Hypothalamus (tissue), 51 donors: ENCODE measurements at regions not wholly inside any gene's neighbourhood (a gene's known extent, or its start where the extent isn't known, plus 50 kb on each side); places are given as distances from the start of the nearest gene placed in this dataset.

Experiments used
- DNase-seq, 51 donors: peaks; one replicate each; lab custom pipeline; 2025; lab: John Stamatoyannopoulos, UW

DNA sequence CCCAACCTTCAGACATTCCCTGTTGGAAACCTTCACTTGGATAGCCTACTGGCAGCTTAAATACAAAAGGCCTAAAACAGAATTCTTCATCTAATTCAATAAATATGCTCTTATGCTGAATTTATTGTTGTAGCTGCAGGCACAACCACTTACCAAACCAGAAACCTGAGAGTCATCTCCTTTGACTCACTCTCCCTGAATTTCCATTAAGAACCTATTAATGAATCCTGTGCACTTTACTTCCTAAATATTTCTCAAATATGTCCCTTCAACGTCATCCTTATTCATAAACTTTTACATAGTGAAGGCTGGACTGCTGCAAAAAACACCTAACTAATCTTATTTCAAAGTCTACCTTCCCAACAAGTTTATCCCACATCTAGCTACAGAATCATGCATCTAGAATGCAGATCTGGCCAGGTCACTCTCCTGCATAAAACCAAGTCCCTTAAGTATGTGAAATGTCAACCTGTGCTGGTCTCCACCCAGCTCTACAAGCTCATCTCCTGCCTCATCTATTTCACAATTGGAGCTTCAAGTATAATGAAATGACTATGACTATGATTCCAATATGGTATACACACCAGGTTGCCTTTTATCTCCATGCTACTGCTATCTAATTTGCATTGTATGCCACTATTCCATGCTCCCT is 354.2 kb downstream of the ZEB2 start:
- DNase-seq: no peak

DNA sequence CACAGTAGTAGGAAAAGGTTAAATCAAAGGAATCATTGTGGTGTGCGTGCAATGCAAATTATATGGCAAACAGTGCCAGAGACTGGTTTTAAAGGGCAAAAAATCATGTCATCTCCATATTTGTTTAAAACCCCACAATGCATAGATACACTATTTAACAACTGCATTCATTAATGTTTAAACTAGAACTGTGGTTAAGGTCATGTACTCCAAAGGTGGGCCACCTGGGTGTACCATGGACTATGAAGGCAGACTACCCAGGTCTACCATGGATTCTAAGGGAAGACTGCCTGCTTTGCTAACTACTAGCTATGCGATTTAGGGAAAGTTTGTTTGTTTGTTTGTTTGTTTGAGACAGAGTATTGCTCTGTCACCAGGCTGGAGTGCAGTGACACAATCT is 356.3 kb downstream of the ZEB2 start:
- DNase-seq: no peak

DNA sequence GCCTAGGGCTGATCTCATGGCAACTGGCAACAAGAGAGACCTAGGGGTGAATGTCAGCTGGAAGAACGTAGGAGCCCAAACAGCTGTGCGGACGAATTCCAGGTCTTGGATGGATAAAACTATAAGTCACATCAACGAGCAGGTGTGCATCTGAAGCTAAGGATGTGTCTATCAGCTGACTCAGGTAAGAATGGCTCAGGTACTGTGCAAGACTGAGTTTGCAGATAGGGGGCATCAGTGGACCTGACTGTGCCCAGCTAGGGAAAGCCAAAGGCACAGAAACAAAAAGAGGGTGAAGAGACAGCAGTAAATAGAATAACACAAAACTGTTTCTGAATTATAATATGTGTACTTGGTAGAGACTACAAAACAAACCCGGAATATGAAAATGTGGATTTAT is 357.3 kb downstream of the ZEB2 start:
- no peak for DNase-seq

DNA sequence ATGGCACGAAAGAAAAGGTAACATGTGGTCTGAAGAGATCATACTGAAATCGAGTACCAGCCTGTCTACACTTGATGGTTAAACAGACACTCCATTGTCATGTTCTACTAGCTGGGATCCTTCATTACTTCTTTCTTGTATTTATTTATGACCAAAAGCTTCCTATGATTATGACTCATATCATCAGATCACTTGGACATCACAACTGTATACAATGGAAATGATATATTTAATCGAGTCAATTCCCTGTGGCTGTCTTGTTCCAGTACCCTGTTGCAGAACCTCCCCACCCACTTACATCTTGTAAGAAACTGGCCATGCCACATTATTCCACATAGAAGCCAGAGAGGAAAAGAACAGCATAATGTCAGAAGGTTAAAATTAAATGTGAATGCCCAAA is 358.9 kb downstream of the ZEB2 start:
- no peak for DNase-seq

GRCh38 chr2:144159240-144159639 is 360.7 kb downstream of the ZEB2 start:
- no peak for DNase-seq

DNA sequence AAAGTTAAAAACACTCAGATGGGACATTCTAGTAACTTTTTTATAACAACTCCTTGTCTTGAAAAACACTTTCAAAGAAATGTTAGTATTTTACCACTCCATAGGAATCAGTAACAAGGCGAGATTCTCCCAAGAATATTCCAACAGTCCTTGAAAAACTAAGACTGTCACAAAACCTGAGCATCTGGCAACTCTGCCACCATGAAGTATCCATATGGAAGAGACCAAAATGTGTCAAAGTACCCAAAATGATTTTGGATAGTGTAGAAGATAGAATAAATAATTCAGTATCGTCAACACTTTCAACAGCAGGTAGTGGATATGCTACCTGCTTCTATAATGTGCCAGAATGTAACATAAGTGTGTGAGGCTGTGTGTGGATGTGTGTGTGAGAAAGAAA is 361.8 kb downstream of the ZEB2 start:
- DNase-seq: no peak

DNA sequence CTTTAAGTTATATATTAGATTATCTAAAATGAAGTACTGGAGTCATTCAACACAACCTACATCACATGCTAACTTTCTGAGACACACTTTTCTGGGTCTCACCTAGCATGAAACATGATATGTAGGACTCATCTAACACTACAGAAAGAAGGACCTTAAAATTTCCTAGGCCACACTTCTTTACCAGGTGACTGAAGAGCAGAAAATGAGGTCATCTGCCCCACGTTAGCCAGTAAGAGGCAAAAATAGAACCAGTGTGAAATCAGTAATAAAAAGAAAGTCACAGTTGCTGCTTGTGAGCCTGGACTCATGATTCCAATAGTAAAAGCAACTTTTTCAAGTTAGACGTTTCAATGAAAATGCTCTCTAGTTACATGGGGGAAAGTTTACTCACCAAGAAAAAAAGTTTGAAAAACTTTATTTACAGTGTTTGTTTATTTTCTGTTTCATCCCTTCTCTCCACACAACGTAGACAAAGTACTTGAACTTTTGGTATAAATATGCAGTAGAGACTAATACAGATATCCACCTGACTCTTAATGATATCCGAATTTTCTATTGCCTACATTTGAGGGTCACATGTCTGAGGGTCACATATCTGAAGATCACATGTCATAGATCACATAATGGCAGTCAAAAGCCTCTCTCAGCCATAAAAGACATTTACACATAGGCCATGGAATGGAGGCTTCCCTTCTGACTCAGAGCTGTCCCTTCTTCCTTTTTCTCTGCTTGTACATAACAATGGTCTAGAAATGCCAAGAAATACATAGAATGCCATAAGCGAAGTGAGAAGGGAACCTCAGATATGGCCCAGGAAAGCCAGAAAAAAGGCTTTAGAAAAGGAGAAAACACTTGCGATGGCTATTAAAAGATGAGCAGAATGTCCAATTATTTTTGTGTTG is 362.9 kb downstream of the ZEB2 start:
- DNase-seq: no peak

- no peak for DNase-seq
These were observed 365.7 kb downstream of the ZEB2 start for GRCh38 chr2:144154205-144154604.

DNA sequence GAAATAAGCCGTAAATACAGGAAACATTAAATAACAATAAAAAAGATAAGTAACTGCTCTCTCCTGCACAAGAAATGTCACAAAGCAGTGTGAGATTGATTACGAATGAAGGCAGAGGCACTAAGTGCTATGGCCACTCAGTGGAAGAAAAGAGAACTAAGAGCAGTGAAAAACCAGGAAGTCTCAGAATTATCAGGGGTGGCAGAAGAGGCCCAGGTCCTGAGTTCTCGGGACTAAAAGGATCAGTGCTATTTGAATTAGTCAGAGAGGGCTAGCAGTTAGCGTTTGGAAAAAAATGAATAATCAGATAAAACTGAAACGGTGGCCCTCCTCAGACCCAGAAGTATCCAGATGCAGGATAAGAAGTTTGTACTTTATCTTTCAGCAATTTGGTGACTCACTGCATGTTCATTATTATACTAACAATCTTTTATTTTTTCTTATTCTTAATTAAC is 367.1 kb downstream of the ZEB2 start:
- no peak for DNase-seq

DNA sequence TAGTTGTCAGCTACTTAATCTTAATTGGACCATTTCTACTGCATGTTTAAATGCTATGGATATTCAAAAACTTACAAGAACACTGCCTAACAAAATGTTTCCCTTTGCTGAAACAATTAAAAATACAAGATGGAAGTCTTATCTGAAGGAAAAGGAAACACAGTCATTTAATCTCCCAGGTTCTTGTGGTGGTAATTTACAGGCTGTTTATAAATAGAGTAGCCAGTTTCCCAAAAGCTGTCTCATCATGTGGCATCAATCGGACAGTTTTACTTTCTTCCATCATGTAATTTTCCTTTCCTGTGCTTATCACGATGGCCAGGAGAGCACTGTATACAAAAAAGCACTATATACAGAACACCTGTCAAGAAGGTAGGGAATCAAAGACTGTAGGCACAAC is 368.1 kb downstream of the ZEB2 start:
- DNase-seq: no peak

DNA sequence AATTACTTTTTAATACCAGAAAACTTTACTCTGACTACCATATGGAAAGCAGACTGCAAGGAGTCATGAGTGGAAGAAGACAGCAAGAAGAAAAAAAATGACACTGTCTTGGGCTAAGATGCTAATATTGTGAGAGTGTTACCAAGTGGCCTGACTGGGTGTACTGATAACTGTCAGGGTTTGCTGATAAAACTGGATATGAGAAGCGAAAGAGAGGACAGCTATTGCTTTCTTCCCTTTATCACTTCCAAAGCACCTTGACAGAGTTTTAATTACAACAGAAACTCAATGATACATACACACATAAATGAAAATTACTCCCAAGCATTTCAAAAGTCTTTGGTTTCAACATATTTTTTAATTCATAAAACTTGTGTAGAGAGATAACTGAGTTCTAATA is 368.5 kb downstream of the ZEB2 start:
- DNase-seq: no peak

DNA sequence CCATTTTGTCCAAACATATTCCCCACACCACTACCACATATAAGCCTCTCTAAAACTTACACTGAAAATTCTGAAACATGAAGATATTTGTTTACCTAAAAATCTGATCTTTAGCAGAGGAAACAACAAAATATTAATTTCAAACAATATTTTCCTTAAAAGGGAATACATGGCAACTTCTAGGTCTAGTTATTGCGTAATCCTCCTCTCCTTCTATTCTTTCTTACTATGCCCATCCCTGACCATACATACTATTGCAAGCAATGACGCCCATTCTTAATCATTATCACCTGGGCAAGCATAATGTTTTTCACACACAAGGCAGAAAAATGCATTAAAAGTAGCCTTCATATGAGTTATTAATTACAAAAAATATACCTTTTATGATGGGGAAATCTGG is 372.6 kb downstream of the ZEB2 start:
- no peak for DNase-seq

GRCh38 chr2:144146876-144147275 is 373.0 kb downstream of the ZEB2 start:
- no peak for DNase-seq

- DNase-seq: no peak
These were observed 373.8 kb downstream of the ZEB2 start for GRCh38 chr2:144146076-144146475.

GRCh38 chr2:144143294-144144151 is 376.4 kb downstream of the ZEB2 start:
- no peak for DNase-seq

GRCh38 chr2:144140891-144141290 is 379.0 kb downstream of the ZEB2 start:
- DNase-seq: no peak

DNA sequence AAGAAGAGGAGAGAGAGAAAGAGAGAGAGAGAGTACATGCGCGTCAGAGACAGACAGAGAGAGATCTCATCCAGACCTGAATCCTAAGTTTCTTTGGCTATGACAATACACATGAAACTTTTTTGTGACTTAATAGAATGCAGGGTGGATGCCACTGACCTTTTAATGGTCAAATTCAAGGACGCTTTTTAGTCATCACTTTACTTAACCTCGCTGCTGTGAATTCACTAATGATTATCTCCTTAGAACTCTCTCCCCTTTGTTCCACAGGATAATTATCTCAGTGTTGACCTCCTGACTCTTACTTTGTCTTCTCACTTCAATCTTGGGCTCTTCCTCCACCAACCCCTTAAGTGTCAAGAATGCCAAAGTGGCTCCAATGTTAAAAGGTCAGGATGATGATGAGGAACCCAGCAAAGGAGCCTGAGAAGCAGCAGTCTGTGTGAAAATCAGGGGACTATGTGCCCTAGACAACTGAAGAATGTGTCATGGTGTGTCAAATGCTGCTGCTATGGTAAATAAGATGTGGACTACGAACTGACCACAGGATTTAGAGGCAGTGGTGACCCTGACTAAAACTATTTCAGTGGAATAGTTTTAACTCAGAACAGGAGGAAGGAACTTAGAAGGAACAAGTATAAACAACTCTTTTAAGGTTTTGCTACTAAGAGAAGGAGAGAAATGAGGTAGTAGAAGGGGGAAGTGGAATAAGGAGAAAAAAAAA is 382.1 kb downstream of the ZEB2 start:
- DNase-seq: no peak

- DNase-seq: no peak
These were observed 382.6 kb downstream of the ZEB2 start for GRCh38 chr2:144137272-144137671.

DNA sequence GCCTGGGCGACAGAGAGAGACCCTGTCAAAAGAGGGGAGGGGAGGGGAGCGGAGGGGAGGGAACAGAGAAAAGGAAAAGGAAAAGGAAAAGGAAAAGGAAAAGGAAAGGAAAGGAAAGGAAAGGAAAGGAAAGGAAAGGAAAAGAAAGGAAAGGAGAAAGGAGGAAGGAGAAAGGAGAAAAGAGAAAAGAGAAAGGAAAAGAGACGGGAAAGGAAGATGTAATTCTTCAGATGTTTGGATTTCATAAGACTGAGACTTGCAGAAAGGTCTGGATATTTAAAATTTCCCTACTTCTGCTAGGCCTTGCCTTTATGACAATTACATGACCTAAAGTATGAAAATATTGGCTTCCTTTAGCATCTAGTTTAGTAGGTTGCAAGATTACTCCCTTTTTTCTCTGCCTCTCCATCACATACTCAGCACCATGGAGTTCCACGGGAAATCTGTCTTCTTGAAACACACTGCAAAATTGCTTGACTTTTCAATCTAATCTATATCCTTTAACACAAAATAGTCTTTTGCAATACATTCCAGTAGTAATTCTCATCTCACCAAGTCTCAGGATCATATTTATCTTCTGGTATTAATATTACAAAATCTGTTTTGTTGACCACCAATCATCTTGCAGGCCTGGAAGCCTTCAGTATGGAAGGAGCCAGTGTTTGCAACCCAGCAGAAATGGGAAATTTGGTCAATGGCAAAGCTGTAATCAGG is 383.5 kb downstream of the ZEB2 start:
- DNase-seq: no peak
